Panc1 (cell line): ENCODE measurements at regions not wholly inside any gene's neighbourhood (a gene's known extent, or its start where the extent isn't known, plus 50 kb on each side); places are given as distances from the start of the nearest gene placed in this dataset.

ENCODE experiments used
- ATAC-seq: fragments of 200-7000 bp; cut with Tn5 transposase; 2 replicates; pipeline ENCODE4 v1.9.1; 2020; ENCODE audit warnings: mild to moderate bottlenecking, moderate library complexity
- BruUV-seq: library from RNA; stranded (reverse); fragments of 400-500 nt; replicated peaks from 2 replicates; lab custom pipeline; 2021; lab: Mats Ljungman, UMichigan
- CTCF ChIA-PET: fragments of 300-600 bp; sonication (Branson Sonifier 250); formaldehyde crosslinking; loops from one replicate; lab custom pipeline; 2022; ENCODE audit warnings: antibody characterized with exemption; lab: Charles Lee
- POLR2A ChIA-PET: fragments of 300-600 bp; sonication (Branson Sonifier 250); formaldehyde crosslinking; loops from one replicate; lab custom pipeline; 2022; ENCODE audit warnings: antibody characterized with exemption; lab: Charles Lee
- DNase-seq: peaks from one replicate; pipeline ENCODE4 v3.0.0-alpha.2; 2010; ENCODE audit warnings: low read depth, low spot score
- H3K27ac ChIP-seq: 2 replicates; pipeline ENCODE4 v1.5.1; 2011; ENCODE audit warnings: mild to moderate bottlenecking, low read length, inconsistent platforms
- H3K27me3 ChIP-seq: fragments of 200-500 bp; sonication (Bioruptor generic); 2 replicates; pipeline ENCODE4 v1.6.0; 2014; ENCODE audit warnings: low read length, inconsistent platforms; ENCODE audit not compliant: control insufficient read depth, insufficient read depth
- H3K36me3 ChIP-seq: fragments of 200-500 bp; sonication (Bioruptor generic); 2 replicates; pipeline ENCODE4 v1.5.1; 2014; ENCODE audit warnings: inconsistent platforms, mild to moderate bottlenecking, low read length, moderate library complexity; ENCODE audit not compliant: control insufficient read depth, insufficient read depth
- H3K4me1 ChIP-seq: 2 replicates; pipeline ENCODE4 v1.5.1; 2011; ENCODE audit warnings: inconsistent platforms, mild to moderate bottlenecking, low read length, moderate library complexity; ENCODE audit not compliant: control insufficient read depth, insufficient read depth
- H3K4me3 ChIP-seq, 2 experiments: 2 replicates each; pipeline ENCODE4 v1.5.1; 2011 to 2012; ENCODE audit warnings: low read depth in 2 of 2, low read length in 2 of 2, mild to moderate bottlenecking in 2 of 2, inconsistent platforms in 1 of 2, moderate library complexity in 1 of 2
- H3K9me3 ChIP-seq: fragments of 200-500 bp; sonication (Bioruptor generic); 2 replicates; pipeline ENCODE4 v1.5.1; 2014; ENCODE audit warnings: low read depth, mild to moderate bottlenecking, inconsistent platforms, low read length, moderate library complexity; ENCODE audit not compliant: control insufficient read depth, insufficient read depth
- POLR2AphosphoS5 ChIP-seq: IDR thresholded peaks from 2 replicates; pipeline ENCODE4 v1.6.1; 2012; ENCODE audit warnings: mild to moderate bottlenecking, low read depth, low read length, moderate library complexity
- SIN3A ChIP-seq: IDR thresholded peaks from 2 replicates; pipeline ENCODE4 v1.6.1; 2012; ENCODE audit warnings: low read depth, mild to moderate bottlenecking, low read length, moderate library complexity, borderline replicate concordance; ENCODE audit not compliant: insufficient read depth
- TCF7L2 ChIP-seq: IDR thresholded peaks from 2 replicates; pipeline ENCODE4 v1.6.1; 2011; ENCODE audit warnings: mild to moderate bottlenecking, low read depth, low read length, inconsistent platforms
- in situ Hi-C: cut with HindIII; loops from 2 replicates; pipeline ENCODE4 v1.10.0; 2016; ENCODE audit warnings: low sequenced_read_pairs, low pct_unique_long_range_greater_than_20kb
- intact Hi-C: fragments of 100-400 bp; cut with micrococcal nuclease; formaldehyde crosslinking; loops from one replicate; pipeline ENCODE4 v1.10.0; 2022; ENCODE audit not compliant: unreplicated experiment
- TF ChIP-seq, protein P1 (sequence below), 2 experiments: IDR thresholded peaks; 2 replicates each; pipeline ENCODE4 v1.6.1; 2011 to 2012; ENCODE audit warnings: low read depth in 2 of 2, control low read depth in 1 of 2, low read length in 1 of 2, mild to moderate bottlenecking in 1 of 2, moderate library complexity in 1 of 2; ENCODE audit not compliant: insufficient read depth in 1 of 2
- TF ChIP-seq, protein P2 (sequence below): fragments of 450-650 bp; IDR thresholded peaks from 2 replicates; pipeline ENCODE4 v1.5.1; 2017; ENCODE audit warnings: mild to moderate bottlenecking

DNA sequence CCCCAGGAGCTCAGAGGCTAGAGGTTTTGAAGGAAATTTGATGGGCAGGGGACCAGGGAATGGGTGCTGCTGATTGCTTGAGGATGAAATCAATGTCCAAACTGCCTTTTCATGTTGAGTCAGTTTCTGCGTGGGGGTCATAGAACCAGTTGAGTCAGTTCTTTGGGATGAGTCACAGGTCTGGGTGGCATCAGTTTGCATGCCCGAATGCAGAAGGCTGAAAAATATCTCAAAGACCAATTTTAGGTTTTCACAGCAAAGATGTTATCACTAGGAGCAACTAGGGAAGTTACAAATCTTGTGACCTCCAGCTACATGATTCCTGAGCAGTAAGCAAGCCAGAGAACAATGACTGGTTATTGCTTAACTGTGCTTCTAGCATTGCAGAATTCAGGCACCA, 1135.1 kb upstream of the CRIM1 start:
- intact Hi-C loops (no loop called here), in situ Hi-C loops (no loop called here)
- H3K4me3 ChIP-seq = no peak overlapping the region
- H3K4me1 ChIP-seq = no peaks in the 10 kb centered on the region
- no peaks in the 10 kb centered on the region for H3K9me3 ChIP-seq
- no peak for ATAC-seq
- no TSS peak for BruUV-seq
- TF ChIP-seq, protein P1, sequence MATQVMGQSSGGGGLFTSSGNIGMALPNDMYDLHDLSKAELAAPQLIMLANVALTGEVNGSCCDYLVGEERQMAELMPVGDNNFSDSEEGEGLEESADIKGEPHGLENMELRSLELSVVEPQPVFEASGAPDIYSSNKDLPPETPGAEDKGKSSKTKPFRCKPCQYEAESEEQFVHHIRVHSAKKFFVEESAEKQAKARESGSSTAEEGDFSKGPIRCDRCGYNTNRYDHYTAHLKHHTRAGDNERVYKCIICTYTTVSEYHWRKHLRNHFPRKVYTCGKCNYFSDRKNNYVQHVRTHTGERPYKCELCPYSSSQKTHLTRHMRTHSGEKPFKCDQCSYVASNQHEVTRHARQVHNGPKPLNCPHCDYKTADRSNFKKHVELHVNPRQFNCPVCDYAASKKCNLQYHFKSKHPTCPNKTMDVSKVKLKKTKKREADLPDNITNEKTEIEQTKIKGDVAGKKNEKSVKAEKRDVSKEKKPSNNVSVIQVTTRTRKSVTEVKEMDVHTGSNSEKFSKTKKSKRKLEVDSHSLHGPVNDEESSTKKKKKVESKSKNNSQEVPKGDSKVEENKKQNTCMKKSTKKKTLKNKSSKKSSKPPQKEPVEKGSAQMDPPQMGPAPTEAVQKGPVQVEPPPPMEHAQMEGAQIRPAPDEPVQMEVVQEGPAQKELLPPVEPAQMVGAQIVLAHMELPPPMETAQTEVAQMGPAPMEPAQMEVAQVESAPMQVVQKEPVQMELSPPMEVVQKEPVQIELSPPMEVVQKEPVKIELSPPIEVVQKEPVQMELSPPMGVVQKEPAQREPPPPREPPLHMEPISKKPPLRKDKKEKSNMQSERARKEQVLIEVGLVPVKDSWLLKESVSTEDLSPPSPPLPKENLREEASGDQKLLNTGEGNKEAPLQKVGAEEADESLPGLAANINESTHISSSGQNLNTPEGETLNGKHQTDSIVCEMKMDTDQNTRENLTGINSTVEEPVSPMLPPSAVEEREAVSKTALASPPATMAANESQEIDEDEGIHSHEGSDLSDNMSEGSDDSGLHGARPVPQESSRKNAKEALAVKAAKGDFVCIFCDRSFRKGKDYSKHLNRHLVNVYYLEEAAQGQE (IDR thresholded peaks at IDR 0.05; ENCODE audit: insufficient read depth in 1 of 2, low read depth in 2 of 2, low read length in 1 of 2) = no peak
- no peak for TF ChIP-seq TCF7L2
- no peak for TF ChIP-seq SIN3A
- TF ChIP-seq POLR2AphosphoS5 = no peak
- TF ChIP-seq, protein P2, sequence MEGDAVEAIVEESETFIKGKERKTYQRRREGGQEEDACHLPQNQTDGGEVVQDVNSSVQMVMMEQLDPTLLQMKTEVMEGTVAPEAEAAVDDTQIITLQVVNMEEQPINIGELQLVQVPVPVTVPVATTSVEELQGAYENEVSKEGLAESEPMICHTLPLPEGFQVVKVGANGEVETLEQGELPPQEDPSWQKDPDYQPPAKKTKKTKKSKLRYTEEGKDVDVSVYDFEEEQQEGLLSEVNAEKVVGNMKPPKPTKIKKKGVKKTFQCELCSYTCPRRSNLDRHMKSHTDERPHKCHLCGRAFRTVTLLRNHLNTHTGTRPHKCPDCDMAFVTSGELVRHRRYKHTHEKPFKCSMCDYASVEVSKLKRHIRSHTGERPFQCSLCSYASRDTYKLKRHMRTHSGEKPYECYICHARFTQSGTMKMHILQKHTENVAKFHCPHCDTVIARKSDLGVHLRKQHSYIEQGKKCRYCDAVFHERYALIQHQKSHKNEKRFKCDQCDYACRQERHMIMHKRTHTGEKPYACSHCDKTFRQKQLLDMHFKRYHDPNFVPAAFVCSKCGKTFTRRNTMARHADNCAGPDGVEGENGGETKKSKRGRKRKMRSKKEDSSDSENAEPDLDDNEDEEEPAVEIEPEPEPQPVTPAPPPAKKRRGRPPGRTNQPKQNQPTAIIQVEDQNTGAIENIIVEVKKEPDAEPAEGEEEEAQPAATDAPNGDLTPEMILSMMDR = no peak
- no peaks in the 10 kb centered on the region for H3K27me3 ChIP-seq
- ChIA-PET CTCF (no interaction called here), POLR2A (no interaction called here)
- H3K27ac ChIP-seq = no peak overlapping the region
- DNase-seq = no peak
- no peaks in the 10 kb centered on the region for H3K36me3 ChIP-seq

DNA sequence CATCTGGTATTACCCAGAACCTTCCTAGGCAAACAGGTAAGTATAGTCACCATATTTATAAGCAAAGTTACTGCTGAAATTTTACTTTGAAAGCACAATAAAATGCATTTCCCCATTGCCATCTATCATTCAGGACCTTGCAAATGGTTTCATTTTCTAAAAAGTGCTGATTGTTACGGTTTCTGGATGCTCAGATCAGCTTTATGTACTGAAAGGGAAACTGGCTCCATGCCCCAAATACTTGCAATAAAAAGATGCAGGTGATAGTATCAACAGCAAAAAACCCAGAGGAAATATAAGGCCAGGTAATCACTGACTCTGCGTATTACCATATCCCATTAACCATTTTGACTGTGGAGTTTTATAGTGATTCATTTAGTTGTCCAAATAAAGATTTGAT, 1150.7 kb upstream of the CRIM1 start:
- ChIA-PET POLR2A (no interaction called here), CTCF (no interaction called here)
- no TSS peak for BruUV-seq
- in situ Hi-C loops (no loop called here), intact Hi-C loops (no loop called here)
- no peaks in the 10 kb centered on the region for H3K9me3 ChIP-seq
- TF ChIP-seq, protein P1 (IDR thresholded peaks at IDR 0.05; ENCODE audit: insufficient read depth in 1 of 2, low read depth in 2 of 2, low read length in 1 of 2) = no peak
- TF ChIP-seq SIN3A (no peak), TCF7L2 (no peak), POLR2AphosphoS5 (no peak)
- TF ChIP-seq, protein P2 = no peak
- DNase-seq = no peak
- ATAC-seq = no peak
- H3K4me3 ChIP-seq = no peak overlapping the region
- H3K27ac ChIP-seq = no peak overlapping the region
- no peaks in the 10 kb centered on the region for H3K36me3 ChIP-seq
- H3K4me1 ChIP-seq = no peaks in the 10 kb centered on the region
- H3K27me3 ChIP-seq = no peaks in the 10 kb centered on the region
